Muscle of leg (tissue), 3 donors: ENCODE measurements at regions not wholly inside any gene's neighbourhood (a gene's known extent, or its start where the extent isn't known, plus 50 kb on each side); places are given as distances from the start of the nearest gene placed in this dataset.

Source experiments
- DNase-seq: peaks from one replicate; pipeline ENCODE4 v3.0.0; 2013
- H3K27ac ChIP-seq: one replicate; pipeline ENCODE4 v1.5.1; 2013; ENCODE audit warnings: mild to moderate bottlenecking, low read length, control low read depth
- H3K27me3 ChIP-seq: one replicate; pipeline ENCODE4 v1.6.1; 2013; ENCODE audit warnings: low read length; ENCODE audit not compliant: control insufficient read depth, insufficient read depth
- H3K36me3 ChIP-seq: one replicate; pipeline ENCODE4 v1.6.1; 2013; ENCODE audit warnings: low read length; ENCODE audit not compliant: control insufficient read depth, insufficient read depth
- H3K4me1 ChIP-seq: one replicate; pipeline ENCODE4 v1.6.1; 2013; ENCODE audit warnings: low read length; ENCODE audit not compliant: control insufficient read depth, insufficient read depth
- H3K4me3 ChIP-seq: one replicate; pipeline ENCODE4 v1.5.1; 2013; ENCODE audit warnings: low read length, control low read depth
- H3K9me3 ChIP-seq: replicated peaks from 2 replicates; pipeline ENCODE4 v1.6.1; 2013; ENCODE audit warnings: low read depth, low read length; ENCODE audit not compliant: control insufficient read depth
- WGBS: methylation state at CpG from one replicate; pipeline ENCODE4 v1.1.5; 2013; ENCODE audit warnings: missing lambda C conversion rate; ENCODE audit not compliant: insufficient coverage; 5-methylcytosine and 5-hydroxymethylcytosine counted together

- DNase-seq = peak; percentile 87
- Histone ChIP-seq H3K27ac (no peak overlapping the region), H3K4me3 (no peak overlapping the region), H3K4me1 (peaks cover 2% of the 10 kb centered on the region), H3K27me3 (no peaks in the 10 kb centered on the region), H3K9me3 (no peaks in the 10 kb centered on the region), H3K36me3 (no peaks in the 10 kb centered on the region)
- WGBS = 13% methylated on average over 2 of the region's 3 CpGs
These were observed 397.5 kb downstream of the HDGFL1 start for GRCh38 chr6:22966691-22967422.

- H3K9me3 ChIP-seq = no peaks in the 10 kb centered on the region
- peaks cover 2% of the 10 kb centered on the region for H3K4me1 ChIP-seq
- H3K4me3 ChIP-seq = no peak overlapping the region
- no peak overlapping the region for H3K27ac ChIP-seq
- WGBS = no CpG with 5 or more reads among the region's 1 CpG
- DNase-seq = no peak
- no peaks in the 10 kb centered on the region for H3K36me3 ChIP-seq
- H3K27me3 ChIP-seq = no peaks in the 10 kb centered on the region
These were observed 400.6 kb downstream of the HDGFL1 start for GRCh38 chr6:22970004-22970403.

- no peaks in the 10 kb centered on the region for H3K27me3 ChIP-seq
- H3K4me3 ChIP-seq = no peak overlapping the region
- WGBS = 79% methylated on average over 3 of the region's 3 CpGs
- H3K36me3 ChIP-seq = no peaks in the 10 kb centered on the region
- H3K9me3 ChIP-seq = no peaks in the 10 kb centered on the region
- H3K4me1 ChIP-seq = no peaks in the 10 kb centered on the region
- H3K27ac ChIP-seq = no peak overlapping the region
- no peak for DNase-seq
These were observed 403.4 kb downstream of the HDGFL1 start for GRCh38 chr6:22972771-22973170.

- DNase-seq = no peak
These were observed 405.7 kb downstream of the HDGFL1 start for GRCh38 chr6:22975079-22975478.

GRCh38 chr6:22980446-22980845 lies 411.1 kb downstream of the HDGFL1 start:
- Histone ChIP-seq H3K4me1 (no peaks in the 10 kb centered on the region), H3K36me3 (no peaks in the 10 kb centered on the region), H3K9me3 (peaks cover 5% of the 10 kb centered on the region), H3K27ac (no peak overlapping the region), H3K27me3 (no peaks in the 10 kb centered on the region), H3K4me3 (no peak overlapping the region)
- 80% methylated on average over 2 of the region's 2 CpGs for WGBS
- no peak for DNase-seq

More at GRCh38 chr6:22975079-22975478, 405.7 kb downstream of the HDGFL1 start:
- no peak overlapping the region for H3K4me3 ChIP-seq
- H3K4me1 ChIP-seq = no peaks in the 10 kb centered on the region
- no peaks in the 10 kb centered on the region for H3K27me3 ChIP-seq
- no peaks in the 10 kb centered on the region for H3K36me3 ChIP-seq
- 100% methylated on average over 1 of the region's 1 CpG for WGBS
- no peaks in the 10 kb centered on the region for H3K9me3 ChIP-seq
- no peak overlapping the region for H3K27ac ChIP-seq

GRCh38 chr6:23002044-23002619 lies 432.8 kb downstream of the HDGFL1 start:
- Histone ChIP-seq H3K9me3 (no peaks in the 10 kb centered on the region), H3K36me3 (no peaks in the 10 kb centered on the region), H3K27ac (no peak overlapping the region), H3K4me3 (no peak overlapping the region), H3K27me3 (no peaks in the 10 kb centered on the region), H3K4me1 (peaks cover 9% of the 10 kb centered on the region)
- 100% methylated on average over 1 of the region's 1 CpG for WGBS
- no peak for DNase-seq

- peaks cover 6% of the 10 kb centered on the region for H3K4me1 ChIP-seq
- DNase-seq = peak; percentile 94
- H3K27me3 ChIP-seq = no peaks in the 10 kb centered on the region
- 14% methylated on average over 10 of the region's 14 CpGs for WGBS
- no peaks in the 10 kb centered on the region for H3K9me3 ChIP-seq
- peak overlapping the region; percentile 57 for H3K27ac ChIP-seq
- no peaks in the 10 kb centered on the region for H3K36me3 ChIP-seq
- H3K4me3 ChIP-seq = peak overlapping the region; percentile 2
These were observed 434.5 kb downstream of the HDGFL1 start for GRCh38 chr6:23003671-23004467.

- H3K27me3 ChIP-seq = no peaks in the 10 kb centered on the region
- peaks cover 6% of the 10 kb centered on the region for H3K4me1 ChIP-seq
- no peak overlapping the region for H3K4me3 ChIP-seq
- H3K36me3 ChIP-seq = no peaks in the 10 kb centered on the region
- no CpG with 5 or more reads among the region's 1 CpG for WGBS
- DNase-seq = no peak
- H3K9me3 ChIP-seq = no peaks in the 10 kb centered on the region
- H3K27ac ChIP-seq = no peak overlapping the region
These were observed 437.3 kb downstream of the HDGFL1 start for GRCh38 chr6:23006656-23007055.

GRCh38 chr6:23011615-23012014 lies 442.2 kb downstream of the HDGFL1 start:
- no peak overlapping the region for H3K27ac ChIP-seq
- H3K36me3 ChIP-seq = no peaks in the 10 kb centered on the region
- no peak overlapping the region for H3K4me3 ChIP-seq
- no peaks in the 10 kb centered on the region for H3K9me3 ChIP-seq
- no peaks in the 10 kb centered on the region for H3K4me1 ChIP-seq
- DNase-seq = no peak
- no peaks in the 10 kb centered on the region for H3K27me3 ChIP-seq

GRCh38 chr6:23013776-23014175 lies 444.4 kb downstream of the HDGFL1 start:
- 32% methylated on average over 2 of the region's 6 CpGs for WGBS
- no peak overlapping the region for H3K27ac ChIP-seq
- H3K36me3 ChIP-seq = no peaks in the 10 kb centered on the region
- no peaks in the 10 kb centered on the region for H3K9me3 ChIP-seq
- H3K27me3 ChIP-seq = no peaks in the 10 kb centered on the region
- H3K4me3 ChIP-seq = no peak overlapping the region
- H3K4me1 ChIP-seq = no peaks in the 10 kb centered on the region
- DNase-seq = peak; percentile 78
